OCI-LY1 (cell line): ENCODE measurements at regions not wholly inside any gene's neighbourhood (a gene's known extent, or its start where the extent isn't known, plus 50 kb on each side); places are given as distances from the start of the nearest gene placed in this dataset.

Experiments used
- H2AFZ ChIP-seq: fragments of 200-600 bp; sonication (generic), shearing (Covaris generic); 2 replicates; pipeline ENCODE4 v1.6.0; 2014; ENCODE audit warnings: antibody characterized with exemption, mild to moderate bottlenecking, low read length
- H3F3A ChIP-seq: fragments of 200-600 bp; sonication (generic), shearing (Covaris generic); 2 replicates; pipeline ENCODE4 v1.6.0; 2014; ENCODE audit warnings: mild to moderate bottlenecking, antibody characterized with exemption, low read length, moderate library complexity; ENCODE audit not compliant: insufficient read depth
- H3K27ac ChIP-seq: fragments of 200-600 bp; sonication (generic); 2 replicates; pipeline ENCODE4 v1.5.1; 2014; ENCODE audit warnings: low read length, mixed run types, mild to moderate bottlenecking, low read depth; ENCODE audit not compliant: poor library complexity, severe bottlenecking
- H3K27me3 ChIP-seq: fragments of 200-600 bp; sonication (generic); 2 replicates; pipeline ENCODE4 v1.6.0; 2014; ENCODE audit warnings: antibody characterized with exemption, mild to moderate bottlenecking, low read length, moderate library complexity; ENCODE audit not compliant: insufficient read depth
- H3K36me3 ChIP-seq: fragments of 200-600 bp; sonication (generic); 2 replicates; pipeline ENCODE4 v1.6.1; 2014; ENCODE audit warnings: mild to moderate bottlenecking, antibody characterized with exemption, low read length, moderate library complexity, mixed read lengths; ENCODE audit not compliant: insufficient read depth
- H3K4me1 ChIP-seq: fragments of 200-600 bp; sonication (generic); 2 replicates; pipeline ENCODE4 v1.5.1; 2014; ENCODE audit warnings: mild to moderate bottlenecking, low read length, moderate library complexity; ENCODE audit not compliant: insufficient read depth, severe bottlenecking
- H3K4me2 ChIP-seq: fragments of 200-600 bp; sonication (generic), shearing (Covaris generic); 2 replicates; pipeline ENCODE4 v1.6.1; 2014; ENCODE audit warnings: low read length
- H3K4me3 ChIP-seq: fragments of 200-600 bp; sonication (generic); 2 replicates; pipeline ENCODE4 v1.5.1; 2014; ENCODE audit warnings: low read length, low read depth, mild to moderate bottlenecking, mixed read lengths; ENCODE audit not compliant: poor library complexity, severe bottlenecking
- H3K79me2 ChIP-seq: fragments of 200-600 bp; shearing (Covaris generic); 2 replicates; pipeline ENCODE4 v1.6.1; 2016; ENCODE audit warnings: mixed run types, low read length, mixed read lengths; ENCODE audit not compliant: insufficient read depth
- H3K9ac ChIP-seq: fragments of 200-600 bp; sonication (generic), shearing (Covaris generic); 2 replicates; pipeline ENCODE4 v1.6.1; 2014; ENCODE audit warnings: mild to moderate bottlenecking, low read length, mixed read lengths
- H3K9me2 ChIP-seq: fragments of 200-600 bp; sonication (generic), shearing (Covaris generic); 2 replicates; pipeline ENCODE4 v1.6.1; 2014; ENCODE audit warnings: low read depth, mild to moderate bottlenecking, low read length, mixed read lengths
- H3K9me3 ChIP-seq: fragments of 200-600 bp; shearing (Covaris generic); 2 replicates; pipeline ENCODE4 v1.6.1; 2014; ENCODE audit warnings: low read length, mixed read lengths
- H4K20me1 ChIP-seq: fragments of 200-600 bp; sonication (generic), shearing (Covaris generic); 2 replicates; pipeline ENCODE4 v1.6.0; 2016; ENCODE audit warnings: mild to moderate bottlenecking, low read length; ENCODE audit not compliant: insufficient read depth
- CTCF ChIP-seq: fragments of 200-600 bp; sonication (generic), shearing (Covaris generic); IDR thresholded peaks from 2 replicates; pipeline ENCODE4 v1.5.1; 2017; ENCODE audit warnings: mild to moderate bottlenecking, antibody characterized with exemption, low read length, moderate library complexity, mixed read lengths
- EZH2 ChIP-seq: fragments of 200-600 bp; sonication (generic), shearing (Covaris generic); IDR thresholded peaks from 2 replicates; pipeline ENCODE4 v1.8.0; 2017; ENCODE audit warnings: borderline replicate concordance, mixed run types, mild to moderate bottlenecking, antibody characterized with exemption, low read length, moderate library complexity, mixed read lengths

- no peaks in the 10 kb centered on the region for H3K79me2 ChIP-seq
- H3F3A ChIP-seq, result no peaks in the 10 kb centered on the region
- H3K9me3 ChIP-seq, result no peaks in the 10 kb centered on the region
- H3K27ac ChIP-seq, result no peak overlapping the region
- H3K4me1 ChIP-seq, result peaks cover 7% of the 10 kb centered on the region
- no peaks in the 10 kb centered on the region for H4K20me1 ChIP-seq
- H2AFZ ChIP-seq, result no peak overlapping the region
- H3K4me3 ChIP-seq, result no peak overlapping the region
- no peaks in the 10 kb centered on the region for H3K27me3 ChIP-seq
- no peak overlapping the region for H3K9ac ChIP-seq
- no peaks in the 10 kb centered on the region for H3K36me3 ChIP-seq
- no peak overlapping the region for H3K4me2 ChIP-seq
- H3K9me2 ChIP-seq, result no peaks in the 10 kb centered on the region
- TF ChIP-seq CTCF (no peak), EZH2 (no peak)
Observed at GRCh38 chr3:177418787-177419186, 221.5 kb upstream of the TBL1XR1 start.

DNA sequence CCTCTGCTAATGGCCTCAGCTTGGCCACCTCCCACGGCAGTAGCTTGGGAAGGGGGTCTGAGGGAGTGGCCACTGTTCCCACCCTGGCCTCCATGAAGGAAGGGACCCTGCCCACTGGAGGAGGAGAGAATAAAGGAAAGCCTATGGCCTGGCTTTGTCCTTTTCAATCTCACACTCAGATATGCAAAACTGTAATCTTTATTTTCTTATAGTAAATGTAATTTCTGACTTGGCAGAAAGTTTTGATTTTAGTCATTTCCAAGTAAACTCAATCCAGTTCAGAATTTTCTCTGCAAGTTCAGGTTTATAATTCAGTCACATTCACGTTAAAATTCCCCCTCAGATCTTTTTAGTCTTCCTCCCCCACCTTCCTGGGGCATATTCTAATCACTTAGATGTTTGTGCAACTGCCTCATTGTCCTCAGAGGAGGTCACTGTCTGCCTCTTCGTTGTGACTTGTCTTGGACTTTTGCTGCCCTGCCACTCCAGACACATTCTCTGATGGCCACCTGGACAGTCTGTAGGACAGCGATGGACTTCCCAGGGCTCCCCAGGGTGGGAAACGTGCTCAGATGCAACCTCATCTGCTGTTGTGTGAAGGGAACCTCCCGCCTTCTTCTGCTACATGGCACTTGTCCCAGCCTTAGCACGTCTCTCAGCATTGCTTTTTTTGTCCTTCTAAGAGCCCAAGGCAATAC lies 222.8 kb upstream of the TBL1XR1 start:
- Histone ChIP-seq H3K27ac (no peak overlapping the region), H3K27me3 (no peaks in the 10 kb centered on the region), H3K9me3 (no peaks in the 10 kb centered on the region), H4K20me1 (no peaks in the 10 kb centered on the region), H3K9ac (no peak overlapping the region), H3K79me2 (no peaks in the 10 kb centered on the region), H2AFZ (no peak overlapping the region), H3K4me1 (peaks cover 19% of the 10 kb centered on the region), H3K36me3 (no peaks in the 10 kb centered on the region), H3K9me2 (no peaks in the 10 kb centered on the region), H3F3A (no peaks in the 10 kb centered on the region), H3K4me3 (no peak overlapping the region), H3K4me2 (no peak overlapping the region)
- no peak for TF ChIP-seq EZH2
- no peak for TF ChIP-seq CTCF

DNA sequence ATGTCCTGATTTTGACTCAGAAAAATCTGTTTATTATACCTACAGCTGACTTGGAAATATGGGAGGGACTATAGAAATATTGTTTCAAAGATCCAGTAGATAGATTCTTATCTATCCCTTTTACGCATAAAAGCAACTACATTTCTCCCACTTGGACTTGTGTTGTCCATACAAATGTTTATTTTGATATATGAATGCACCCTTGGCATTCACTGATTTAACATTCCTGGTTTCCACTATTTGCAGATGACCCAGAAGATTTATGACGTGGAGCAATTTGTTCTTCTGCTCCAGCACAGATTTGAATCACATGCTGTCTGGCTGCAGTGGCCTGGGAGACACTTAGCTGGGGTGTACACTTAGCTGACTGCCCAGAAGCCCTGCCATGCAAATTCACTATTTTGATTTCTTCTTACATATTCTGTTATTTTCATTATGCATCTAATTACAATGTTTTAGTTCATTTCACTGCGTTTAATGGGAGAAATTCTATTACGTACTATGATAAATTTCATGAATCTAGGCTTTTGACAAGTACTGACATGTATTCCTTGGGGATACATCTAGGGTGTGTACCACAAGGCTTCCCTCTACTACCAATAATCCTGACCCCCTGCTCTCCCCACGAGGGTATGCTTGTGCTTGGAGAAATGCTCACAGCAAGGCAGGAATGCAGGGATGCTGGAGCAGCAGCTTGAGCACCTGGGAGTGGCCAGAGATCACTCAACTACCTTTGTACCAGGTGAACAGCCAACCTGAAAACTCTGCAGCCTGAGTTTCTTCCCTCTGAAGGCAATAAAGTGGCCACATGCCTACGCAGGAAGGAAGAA lies 223.6 kb upstream of the TBL1XR1 start:
- H3K4me2 ChIP-seq, result no peak overlapping the region
- H4K20me1 ChIP-seq, result no peaks in the 10 kb centered on the region
- no peaks in the 10 kb centered on the region for H3K79me2 ChIP-seq
- no peak overlapping the region for H3K9ac ChIP-seq
- H3K4me1 ChIP-seq, result peaks cover 19% of the 10 kb centered on the region
- H3K9me2 ChIP-seq, result no peaks in the 10 kb centered on the region
- TF ChIP-seq EZH2, result no peak
- no peak for TF ChIP-seq CTCF
- no peak overlapping the region for H2AFZ ChIP-seq
- H3F3A ChIP-seq, result no peaks in the 10 kb centered on the region
- H3K4me3 ChIP-seq, result no peak overlapping the region
- no peaks in the 10 kb centered on the region for H3K27me3 ChIP-seq
- H3K27ac ChIP-seq, result no peak overlapping the region
- H3K36me3 ChIP-seq, result no peaks in the 10 kb centered on the region
- H3K9me3 ChIP-seq, result no peaks in the 10 kb centered on the region
